HEK293 (cell line): ENCODE measurements at regions not wholly inside any gene's neighbourhood (a gene's known extent, or its start where the extent isn't known, plus 50 kb on each side); places are given as distances from the start of the nearest gene placed in this dataset.

ENCODE experiments used
- CTCF ChIA-PET: fragments of 350-600 bp; formaldehyde crosslinking; extraction: SDS; loops from one replicate; lab custom pipeline; 2021; ENCODE audit warnings: antibody characterized with exemption; lab: Yijun Ruan, JAX
- POLR2A ChIA-PET: fragments of 300-600 bp; formaldehyde crosslinking; extraction: SDS; loops from one replicate; lab custom pipeline; 2020; ENCODE audit warnings: antibody characterized with exemption, inconsistent platforms; lab: Yijun Ruan, JAX
- H3K27ac ChIP-seq: fragments of 200-500 bp; sonication (Bioruptor generic); 2 replicates; pipeline ENCODE4 v1.5.1; 2014; ENCODE audit warnings: low read depth, low read length, control low read depth, inconsistent platforms; ENCODE audit errors: extremely low read depth
- H3K36me3 ChIP-seq, 2 experiments: fragments of 200-500 bp in 1 of 2; sonication (Bioruptor generic) in 1 of 2; 1 replicate in 1 of 2; 2 replicates in 1 of 2; pipeline ENCODE4 v1.5.1; 2014 to 2017; ENCODE audit warnings: inconsistent platforms in 2 of 2, low read length in 2 of 2; ENCODE audit not compliant: control insufficient read depth in 2 of 2, insufficient read depth in 1 of 2
- H3K4me1 ChIP-seq: fragments of 200-500 bp; sonication (Bioruptor generic); 2 replicates; pipeline ENCODE4 v1.5.1; 2014; ENCODE audit warnings: mild to moderate bottlenecking, low read length, inconsistent platforms; ENCODE audit not compliant: control insufficient read depth, insufficient read depth
- H3K4me3 ChIP-seq: 2 replicates; pipeline ENCODE4 v1.5.1; 2011; ENCODE audit warnings: low read depth, mild to moderate bottlenecking, control low read depth, low read length, moderate library complexity
- H3K9me3 ChIP-seq: fragments of 200-500 bp; sonication (Bioruptor generic); 2 replicates; pipeline ENCODE4 v1.5.1; 2014; ENCODE audit warnings: low read depth, low read length, inconsistent platforms; ENCODE audit not compliant: control insufficient read depth, insufficient read depth
- ELK4 ChIP-seq: IDR thresholded peaks from 2 replicates; pipeline ENCODE4 v1.6.1; 2011; ENCODE audit warnings: mild to moderate bottlenecking, low read depth, low read length, borderline replicate concordance
- MZF1 ChIP-seq: fragments of 450-650 bp; formaldehyde crosslinking; IDR thresholded peaks from 2 replicates; pipeline ENCODE4 v1.5.1; 2017; ENCODE audit warnings: missing biosample characterization, missing genetic modification characterization, borderline replicate concordance
- PRDM2 ChIP-seq: fragments of 450-650 bp; formaldehyde crosslinking; IDR thresholded peaks from 2 replicates; pipeline ENCODE4 v1.5.1; 2016; ENCODE audit warnings: missing biosample characterization, missing genetic modification characterization, borderline replicate concordance
- RBAK ChIP-seq: fragments of 450-650 bp; formaldehyde crosslinking; IDR thresholded peaks from 2 replicates; pipeline ENCODE4 v1.5.1; 2016; ENCODE audit warnings: missing biosample characterization, missing genetic modification characterization
- YY1 ChIP-seq: fragments of 450-650 bp; formaldehyde crosslinking; IDR thresholded peaks from 2 replicates; pipeline ENCODE4 v1.5.1; 2018; ENCODE audit warnings: missing biosample characterization, missing genetic modification characterization
- ZBTB17 ChIP-seq: fragments of 450-650 bp; formaldehyde crosslinking; IDR thresholded peaks from 2 replicates; pipeline ENCODE4 v1.5.1; 2016; ENCODE audit warnings: missing biosample characterization, missing genetic modification characterization
- ZBTB49 ChIP-seq: fragments of 450-650 bp; formaldehyde crosslinking; IDR thresholded peaks from 2 replicates; pipeline ENCODE4 v1.5.1; 2016; ENCODE audit warnings: missing biosample characterization, missing genetic modification characterization, low read depth
- ZFP69B ChIP-seq: fragments of 450-650 bp; formaldehyde crosslinking; IDR thresholded peaks from 2 replicates; pipeline ENCODE4 v1.5.1; 2016; ENCODE audit warnings: missing biosample characterization, missing genetic modification characterization
- ZIC2 ChIP-seq: fragments of 450-650 bp; formaldehyde crosslinking; IDR thresholded peaks from 2 replicates; pipeline ENCODE4 v1.5.1; 2016; ENCODE audit warnings: missing biosample characterization, missing genetic modification characterization
- ZNF10 ChIP-seq: fragments of 450-650 bp; formaldehyde crosslinking; IDR thresholded peaks from 2 replicates; pipeline ENCODE4 v1.5.1; 2017; ENCODE audit warnings: missing biosample characterization, missing genetic modification characterization
- ZNF23 ChIP-seq: fragments of 450-650 bp; formaldehyde crosslinking; IDR thresholded peaks from 2 replicates; pipeline ENCODE4 v1.5.1; 2016; ENCODE audit warnings: missing biosample characterization, missing genetic modification characterization, borderline replicate concordance
- ZNF274 ChIP-seq, 2 experiments: fragments of 200-500 bp in 1 of 2; fragments of 450-650 bp in 1 of 2; sonication (Bioruptor generic) in 1 of 2; formaldehyde crosslinking in 1 of 2; IDR thresholded peaks; 2 replicates each; pipeline versions ENCODE4 v1.5.1 to v1.6.1; 2014 to 2016; ENCODE audit warnings: borderline replicate concordance in 1 of 2, inconsistent platforms in 1 of 2, low read length in 1 of 2, missing biosample characterization in 1 of 2, missing genetic modification characterization in 1 of 2
- ZNF391 ChIP-seq: fragments of 450-650 bp; formaldehyde crosslinking; IDR thresholded peaks from 2 replicates; pipeline ENCODE4 v1.5.1; 2016; ENCODE audit warnings: low read depth, missing biosample characterization, missing genetic modification characterization, borderline replicate concordance
- ZNF549 ChIP-seq: fragments of 450-650 bp; IDR thresholded peaks from 2 replicates; pipeline ENCODE4 v1.5.1; 2018; ENCODE audit warnings: missing biosample characterization, missing genetic modification characterization, mild to moderate bottlenecking, inconsistent platforms, moderate library complexity
- ZNF561 ChIP-seq: fragments of 450-650 bp; IDR thresholded peaks from 2 replicates; pipeline ENCODE4 v1.5.1; 2018; ENCODE audit warnings: missing biosample characterization, missing genetic modification characterization, borderline replicate concordance
- ZNF585B ChIP-seq: fragments of 450-650 bp; formaldehyde crosslinking; IDR thresholded peaks from 2 replicates; pipeline ENCODE4 v1.5.1; 2016; ENCODE audit warnings: missing biosample characterization, missing genetic modification characterization

- H3K27ac ChIP-seq, result no peak overlapping the region
- POLR2A ChIA-PET, result no interaction called here
Measured at GRCh38 chr3:98711426-98711825, 51.7 kb upstream of the ST3GAL6 start.

More at GRCh38 chr3:98711426-98711825, 51.7 kb upstream of the ST3GAL6 start:
- Histone ChIP-seq H3K9me3 (no peaks in the 10 kb centered on the region), H3K4me1 (no peaks in the 10 kb centered on the region; the same call in 1 of the 2 replicates), H3K36me3 (no peaks in the 10 kb centered on the region), H3K4me3 (no peak overlapping the region)
- CTCF ChIA-PET, result no interaction called here
- TF ChIP-seq ELK4 (no peak), ZNF274 (IDR thresholded peaks at IDR 0.05; ENCODE audit: low read length) (no peak), ZNF274 (tag by site-specific recombination; IDR thresholded peaks at IDR 0.05; ENCODE audit: borderline replicate concordance) (no peak), ZNF585B (tag by site-specific recombination) (no peak), ZFP69B (tag by site-specific recombination) (no peak), RBAK (tag by site-specific recombination) (no peak), ZNF561 (tag by site-specific recombination) (no peak), ZIC2 (tag by site-specific recombination) (no peak), MZF1 (tag by site-specific recombination) (no peak), ZNF23 (tag by site-specific recombination) (no peak), ZNF391 (tag by site-specific recombination) (no peak), ZBTB49 (tag by site-specific recombination) (no peak), ZNF10 (no peak), YY1 (no peak), ZBTB17 (tag by site-specific recombination) (no peak), ZNF549 (tag by site-specific recombination) (no peak), PRDM2 (tag by site-specific recombination) (no peak)
